ENCODE measurements at regions not wholly inside any gene's neighbourhood (a gene's known extent, or its start where the extent isn't known, plus 50 kb on each side); places are given as distances from the start of the nearest gene placed in this dataset.

DNA sequence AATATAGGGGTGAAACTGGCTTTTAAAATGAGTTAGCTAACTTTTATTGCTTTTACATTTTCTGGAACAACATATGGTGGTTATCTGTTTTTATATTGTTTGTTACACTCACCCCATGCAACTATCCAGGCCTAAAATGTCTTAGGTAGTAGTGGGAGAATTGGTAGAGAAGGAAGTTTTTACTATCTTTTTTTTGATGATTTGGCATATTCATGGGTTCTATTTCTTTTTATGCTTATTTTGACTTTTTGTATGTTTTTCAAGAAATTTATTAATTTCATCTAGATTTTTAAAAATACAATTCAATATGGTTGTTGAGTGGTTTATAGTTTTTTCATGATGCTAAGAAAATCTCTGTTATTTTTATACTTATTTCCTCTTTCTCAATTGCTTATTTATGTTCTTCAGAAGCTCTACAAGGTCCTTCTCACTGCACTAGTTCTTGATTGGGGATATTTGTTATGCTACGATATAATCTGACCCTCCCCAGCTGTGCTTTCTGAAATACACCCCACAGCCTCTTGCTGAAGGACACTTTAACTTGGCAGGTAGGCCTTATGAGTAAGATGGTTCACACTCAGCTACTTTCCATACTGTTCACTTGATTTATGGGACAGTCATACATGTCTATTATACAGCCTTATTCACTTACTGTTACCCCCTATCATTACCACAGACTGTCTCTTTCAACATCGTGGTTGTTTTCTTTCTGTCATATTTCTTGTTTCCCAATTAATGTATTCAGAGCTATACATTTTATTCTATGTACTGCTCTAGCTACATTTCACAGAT is 431.2 kb downstream of the METTL15 start:
- no peaks in the 10 kb centered on the region for H3K27me3 Mint-ChIP-seq (ENCODE audit: unreplicated experiment)
- intact Hi-C loops (cut with micrococcal nuclease; ENCODE audit: unreplicated experiment): loop anchor here (10.0 kb wide), 2 partner anchors 295 to 795 kb away; no protein-coding TSS in a partner anchor
- H3K36me3 Mint-ChIP-seq (ENCODE audit: insufficient read depth, unreplicated experiment): no peaks in the 10 kb centered on the region
- no TSS peak for BruUV-seq (replicated peaks)
- TF ChIP-seq CTCF (IDR thresholded peaks at IDR 0.05; ENCODE audit: unreplicated experiment): no peak
- H3K4me3 Mint-ChIP-seq (ENCODE audit: low read depth, unreplicated experiment): no peak overlapping the region
- CTCF ChIA-PET: no interaction called here
- DNase-seq: no peak
- H3K4me1 Mint-ChIP-seq (ENCODE audit: low read depth, unreplicated experiment): no peaks in the 10 kb centered on the region
- no peak overlapping the region for H3K27ac Mint-ChIP-seq (ENCODE audit: unreplicated experiment)
- H3K9me3 Mint-ChIP-seq (ENCODE audit: low read depth, unreplicated experiment): no peaks in the 10 kb centered on the region

DNA sequence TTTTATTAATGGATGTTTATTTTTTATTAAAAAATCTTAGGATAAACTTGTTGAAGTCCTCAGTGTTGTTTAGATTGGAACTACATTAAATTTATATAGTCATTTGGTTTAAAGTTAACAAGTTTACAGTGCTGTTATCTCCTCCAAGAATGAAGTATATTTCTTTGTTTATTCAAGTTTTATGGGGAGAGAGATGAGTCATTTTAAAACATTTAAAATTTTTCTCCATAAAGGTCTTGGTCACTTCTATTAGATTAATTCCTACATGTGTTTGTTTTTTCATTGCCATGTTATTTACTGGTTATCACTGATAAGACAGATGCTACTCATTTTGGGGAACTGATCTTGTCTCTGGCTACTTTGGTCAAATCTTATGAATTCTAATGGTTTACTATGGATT is 429.6 kb downstream of the METTL15 start:
- no peaks in the 10 kb centered on the region for H3K27me3 Mint-ChIP-seq (ENCODE audit: unreplicated experiment)
- CTCF ChIA-PET: no interaction called here
- H3K9me3 Mint-ChIP-seq (ENCODE audit: low read depth, unreplicated experiment): no peaks in the 10 kb centered on the region
- no peak for TF ChIP-seq CTCF (IDR thresholded peaks at IDR 0.05; ENCODE audit: unreplicated experiment)
- no peak for DNase-seq
- no TSS peak for BruUV-seq (replicated peaks)
- H3K27ac Mint-ChIP-seq (ENCODE audit: unreplicated experiment): no peak overlapping the region
- intact Hi-C loops (cut with micrococcal nuclease; ENCODE audit: unreplicated experiment): loop anchor here (10.0 kb wide), 2 partner anchors 297 to 797 kb away; no protein-coding TSS in a partner anchor
- no peaks in the 10 kb centered on the region for H3K4me1 Mint-ChIP-seq (ENCODE audit: low read depth, unreplicated experiment)
- H3K36me3 Mint-ChIP-seq (ENCODE audit: insufficient read depth, unreplicated experiment): no peaks in the 10 kb centered on the region
- no peak overlapping the region for H3K4me3 Mint-ChIP-seq (ENCODE audit: low read depth, unreplicated experiment)

DNA sequence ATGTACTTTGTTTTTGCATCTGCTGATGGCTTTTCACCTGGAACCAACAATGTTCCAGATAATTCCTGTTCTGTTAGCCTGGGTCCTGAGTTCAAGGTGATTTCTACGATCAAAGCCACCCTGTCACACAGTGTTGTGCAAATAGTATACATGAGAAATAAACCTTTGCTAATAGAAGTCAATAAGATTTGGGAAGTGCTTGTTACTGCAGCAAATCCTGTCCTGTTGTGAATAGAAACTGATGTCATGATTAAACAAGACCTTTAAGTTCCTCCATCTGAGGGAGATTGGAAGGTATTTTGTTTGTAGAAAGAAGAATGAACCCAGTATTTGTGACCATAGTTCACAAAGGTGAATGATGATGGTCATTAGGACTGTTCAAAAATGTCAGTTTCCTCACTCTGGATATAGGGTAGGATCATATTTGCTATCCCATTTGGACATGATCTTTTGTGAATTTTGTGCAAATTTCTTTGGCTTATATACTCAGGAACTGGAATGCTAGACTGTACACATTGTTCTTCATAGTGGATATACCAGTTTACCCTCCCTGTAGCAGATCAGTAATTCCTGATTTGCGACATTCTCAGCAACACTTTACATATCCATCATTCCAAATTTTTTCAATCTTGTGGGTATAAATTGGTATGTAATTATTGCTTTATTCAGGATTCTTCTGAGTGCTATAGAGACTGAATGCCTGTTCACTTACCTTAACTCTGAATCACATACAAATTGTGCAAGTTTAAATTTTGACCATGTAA is 428.5 kb downstream of the METTL15 start:
- intact Hi-C loops (cut with micrococcal nuclease; ENCODE audit: unreplicated experiment): loop anchor here (10.0 kb wide), 2 partner anchors 298 to 798 kb away; no protein-coding TSS in a partner anchor
- TF ChIP-seq CTCF (IDR thresholded peaks at IDR 0.05; ENCODE audit: unreplicated experiment): no peak
- H3K36me3 Mint-ChIP-seq (ENCODE audit: insufficient read depth, unreplicated experiment): no peaks in the 10 kb centered on the region
- no peak overlapping the region for H3K4me3 Mint-ChIP-seq (ENCODE audit: low read depth, unreplicated experiment)
- H3K27me3 Mint-ChIP-seq (ENCODE audit: unreplicated experiment): no peaks in the 10 kb centered on the region
- CTCF ChIA-PET: no interaction called here
- H3K27ac Mint-ChIP-seq (ENCODE audit: unreplicated experiment): no peak overlapping the region
- no peaks in the 10 kb centered on the region for H3K9me3 Mint-ChIP-seq (ENCODE audit: low read depth, unreplicated experiment)
- H3K4me1 Mint-ChIP-seq (ENCODE audit: low read depth, unreplicated experiment): no peaks in the 10 kb centered on the region
- no TSS peak for BruUV-seq (replicated peaks)
- no peak for DNase-seq

- Mint-ChIP-seq H3K27me3 (ENCODE audit: unreplicated experiment) (no peaks in the 10 kb centered on the region), H3K4me1 (ENCODE audit: low read depth, unreplicated experiment) (no peaks in the 10 kb centered on the region), H3K36me3 (ENCODE audit: insufficient read depth, unreplicated experiment) (no peaks in the 10 kb centered on the region), H3K4me3 (ENCODE audit: low read depth, unreplicated experiment) (no peak overlapping the region), H3K27ac (ENCODE audit: unreplicated experiment) (no peak overlapping the region), H3K9me3 (ENCODE audit: low read depth, unreplicated experiment) (no peaks in the 10 kb centered on the region)
- no peak for TF ChIP-seq CTCF (IDR thresholded peaks at IDR 0.05; ENCODE audit: unreplicated experiment)
- DNase-seq: no peak
- no TSS peak for BruUV-seq (replicated peaks)
- intact Hi-C loops (cut with micrococcal nuclease; ENCODE audit: unreplicated experiment): loop anchor here (10.0 kb wide), 2 partner anchors 299 to 799 kb away; no protein-coding TSS in a partner anchor
- CTCF ChIA-PET: no interaction called here
Observed at GRCh38 chr11:28535677-28536076, 427.5 kb downstream of the METTL15 start.

Data from Calu3 (cell line).